GM12891 (cell line): ENCODE measurements at regions not wholly inside any gene's neighbourhood (a gene's known extent, or its start where the extent isn't known, plus 50 kb on each side); places are given as distances from the start of the nearest gene placed in this dataset.
"Not testable (repeated sequence)": the region's sequence is repeated elsewhere in the genome, so short reads cannot be mapped to it uniquely, and the experiment has no call there.

Experiments used
- DNase-seq: peaks from one replicate; pipeline ENCODE4 v3.0.0; 2011; ENCODE audit warnings: low spot score; ENCODE audit not compliant: insufficient read length
- FAIRE-seq: peaks from 2 replicates; lab custom pipeline; 2011; peaks lifted over from hg19 to GRCh38; lab: Jason Lieb, UNC
- PAX5 ChIP-seq: IDR thresholded peaks from 2 replicates; pipeline ENCODE4 v1.6.1; 2011; ENCODE audit warnings: low read length, moderate library complexity, mild to moderate bottlenecking; ENCODE audit not compliant: insufficient read depth, severe bottlenecking
- POLR2A ChIP-seq: IDR thresholded peaks from 2 replicates; pipeline ENCODE4 v1.6.1; 2011; ENCODE audit warnings: low read depth, low read length, control low read depth
- POLR2AphosphoS5 ChIP-seq: IDR thresholded peaks from 2 replicates; pipeline ENCODE4 v1.6.1; 2011; ENCODE audit warnings: low read depth, low read length, control low read depth
- POU2F2 ChIP-seq: IDR thresholded peaks from 2 replicates; pipeline ENCODE4 v1.6.1; 2011; ENCODE audit warnings: low read depth, mild to moderate bottlenecking, control low read depth, low read length, moderate library complexity
- SPI1 ChIP-seq: IDR thresholded peaks from 2 replicates; pipeline ENCODE4 v1.6.1; 2011; ENCODE audit warnings: low read depth, low read length, control low read depth
- TAF1 ChIP-seq: IDR thresholded peaks from 2 replicates; pipeline ENCODE4 v1.6.1; 2011; ENCODE audit warnings: low read depth, low read length, control low read depth

GRCh38 chr15:57789225-57789624, 82.7 kb downstream of the POLR2M start:
- no peak for DNase-seq
- TF ChIP-seq POU2F2 (no peak), TAF1 (no peak), SPI1 (no peak), POLR2A (no peak), POLR2AphosphoS5 (no peak), PAX5 (no peak)
- no peak for FAIRE-seq

- TF ChIP-seq POU2F2 = no peak
- no peak for TF ChIP-seq POLR2A
- TF ChIP-seq TAF1 = no peak
- TF ChIP-seq PAX5 = no peak
- no peak for TF ChIP-seq SPI1
- no peak for TF ChIP-seq POLR2AphosphoS5
- DNase-seq = no peak
- FAIRE-seq = no peak
These were observed 86.4 kb downstream of the POLR2M start for GRCh38 chr15:57792724-57793449.

GRCh38 chr15:57795261-57795660, 88.7 kb downstream of the POLR2M start:
- no peak for FAIRE-seq
- DNase-seq = no peak
- TF ChIP-seq PAX5 = no peak
- no peak for TF ChIP-seq TAF1
- no peak for TF ChIP-seq POU2F2
- no peak for TF ChIP-seq POLR2AphosphoS5
- no peak for TF ChIP-seq SPI1
- no peak for TF ChIP-seq POLR2A

GRCh38 chr15:57796146-57796545, 89.6 kb downstream of the POLR2M start:
- DNase-seq (no peak), FAIRE-seq (no peak)
- TF ChIP-seq TAF1 (no peak), POLR2A (no peak)

GRCh38 chr15:57797110-57797509, 90.6 kb downstream of the POLR2M start:
- no peak for FAIRE-seq
- TF ChIP-seq TAF1 (no peak), SPI1 (no peak), POLR2A (no peak), POU2F2 (no peak), POLR2AphosphoS5 (no peak), PAX5 (no peak)

GRCh38 chr15:57797568-57798267, 91.2 kb downstream of the POLR2M start:
- DNase-seq (no peak), FAIRE-seq (no peak)
- TF ChIP-seq SPI1 (no peak), PAX5 (no peak), POU2F2 (no peak), POLR2AphosphoS5 (no peak), TAF1 (no peak), POLR2A (no peak)

More at GRCh38 chr15:57797110-57797509, 90.6 kb downstream of the POLR2M start:
- DNase-seq = no peak

- TF ChIP-seq TAF1 (no peak), POLR2A (no peak), POU2F2 (no peak), SPI1 (no peak), PAX5 (no peak), POLR2AphosphoS5 (no peak)
- FAIRE-seq (no peak), DNase-seq (no peak)
These were observed 99.5 kb downstream of the POLR2M start for GRCh38 chr15:57806003-57806402.

GRCh38 chr15:57809285-57809684, 102.8 kb downstream of the POLR2M start:
- FAIRE-seq, DNase-seq: not testable (repeated sequence)

- no peak for DNase-seq
- no peak for FAIRE-seq
- TF ChIP-seq SPI1 (no peak), POU2F2 (no peak)
These were observed 110.1 kb downstream of the POLR2M start for GRCh38 chr15:57816599-57816998.

GRCh38 chr15:57819646-57820045, 113.1 kb downstream of the POLR2M start:
- DNase-seq = no peak
- FAIRE-seq = no peak
- TF ChIP-seq POU2F2 (no peak), SPI1 (no peak), TAF1 (no peak), PAX5 (no peak), POLR2AphosphoS5 (no peak), POLR2A (no peak)
